H9 (cell line): ENCODE measurements at regions not wholly inside any gene's neighbourhood (a gene's known extent, or its start where the extent isn't known, plus 50 kb on each side); places are given as distances from the start of the nearest gene placed in this dataset.

Experiments used
- DNase-seq: peaks from one replicate; pipeline ENCODE4 v3.0.0-alpha.2; 2017
- H2AFZ ChIP-seq: one replicate; pipeline ENCODE4 v1.6.1; 2013; ENCODE audit warnings: mild to moderate bottlenecking, low read length, control low read depth, moderate library complexity
- H2AK5ac ChIP-seq: 2 replicates; pipeline ENCODE4 v1.6.1; 2013; ENCODE audit warnings: low read length, control low read depth, mixed read lengths; ENCODE audit not compliant: insufficient read length
- H2BK120ac ChIP-seq: one replicate; pipeline ENCODE4 v1.6.1; 2013; ENCODE audit warnings: low read depth, mild to moderate bottlenecking, low read length, control low read depth, inconsistent platforms; ENCODE audit not compliant: poor library complexity, severe bottlenecking
- H2BK12ac ChIP-seq: 2 replicates; pipeline ENCODE4 v1.6.1; 2013; ENCODE audit warnings: low read length, control low read depth, mixed read lengths, low read depth; ENCODE audit not compliant: insufficient read length
- H2BK15ac ChIP-seq: 2 replicates; pipeline ENCODE4 v1.6.1; 2013; ENCODE audit warnings: low read depth, low read length, control low read depth
- H2BK20ac ChIP-seq: one replicate; pipeline ENCODE4 v1.6.1; 2013; ENCODE audit warnings: low read depth, mild to moderate bottlenecking, low read length, control low read depth, inconsistent platforms; ENCODE audit not compliant: poor library complexity, severe bottlenecking
- H2BK5ac ChIP-seq: 2 replicates; pipeline ENCODE4 v1.6.1; 2013; ENCODE audit warnings: low read length, control low read depth, mixed read lengths; ENCODE audit not compliant: insufficient read length
- H3K14ac ChIP-seq: 2 replicates; pipeline ENCODE4 v1.6.1; 2013; ENCODE audit warnings: low read length, control low read depth; ENCODE audit not compliant: insufficient read depth
- H3K18ac ChIP-seq: 2 replicates; pipeline ENCODE4 v1.6.1; 2013; ENCODE audit warnings: low read depth, mild to moderate bottlenecking, mixed read lengths, low read length, control low read depth; ENCODE audit not compliant: insufficient read length
- H3K23ac ChIP-seq: 2 replicates; pipeline ENCODE4 v1.6.1; 2013; ENCODE audit warnings: low read length, control low read depth, mixed read lengths, low read depth; ENCODE audit not compliant: insufficient read length
- H3K23me2 ChIP-seq: 2 replicates; pipeline ENCODE4 v1.6.1; 2013; ENCODE audit warnings: low read depth, mild to moderate bottlenecking, mixed read lengths, low read length, control low read depth; ENCODE audit not compliant: insufficient read length, poor library complexity, severe bottlenecking
- H3K27ac ChIP-seq: 2 replicates; pipeline ENCODE4 v1.5.1; 2013; ENCODE audit warnings: low read length, control low read depth, mixed read lengths, low read depth; ENCODE audit not compliant: insufficient read length
- H3K27me3 ChIP-seq: 2 replicates; pipeline ENCODE4 v1.6.1; 2013; ENCODE audit warnings: low read length, control low read depth, inconsistent platforms; ENCODE audit not compliant: insufficient read depth
- H3K4ac ChIP-seq: 2 replicates; pipeline ENCODE4 v1.6.1; 2013; ENCODE audit warnings: low read depth, mild to moderate bottlenecking, control low read depth, inconsistent platforms, low read length, moderate library complexity
- H3K4me1 ChIP-seq: 2 replicates; pipeline ENCODE4 v1.6.1; 2013; ENCODE audit warnings: low read length, control low read depth, inconsistent platforms; ENCODE audit not compliant: insufficient read depth
- H3K4me2 ChIP-seq: 2 replicates; pipeline ENCODE4 v1.6.1; 2013; ENCODE audit warnings: low read length, control low read depth, mixed read lengths; ENCODE audit not compliant: insufficient read length, insufficient read depth
- H3K56ac ChIP-seq: 2 replicates; pipeline ENCODE4 v1.6.1; 2013; ENCODE audit warnings: low read depth, mild to moderate bottlenecking, mixed read lengths, low read length, control low read depth; ENCODE audit not compliant: insufficient read length
- H3K79me1 ChIP-seq: 2 replicates; pipeline ENCODE4 v1.6.1; 2013; ENCODE audit warnings: low read depth, mild to moderate bottlenecking, moderate library complexity, low read length, control low read depth, inconsistent platforms; ENCODE audit not compliant: insufficient read depth, poor library complexity, severe bottlenecking
- H3K79me2 ChIP-seq: 2 replicates; pipeline ENCODE4 v1.6.1; 2013; ENCODE audit warnings: low read length, control low read depth, inconsistent platforms; ENCODE audit not compliant: insufficient read depth
- H3K9ac ChIP-seq: 2 replicates; pipeline ENCODE4 v1.6.1; 2013; ENCODE audit warnings: low read length, control low read depth, mixed read lengths; ENCODE audit not compliant: insufficient read length; ENCODE audit errors: extremely low read depth
- H3K9me3 ChIP-seq: one replicate; pipeline ENCODE4 v1.6.1; 2013; ENCODE audit warnings: low read depth, low read length, inconsistent platforms; ENCODE audit not compliant: control insufficient read depth
- H3T11ph ChIP-seq: one replicate; pipeline ENCODE4 v1.6.1; 2013; ENCODE audit warnings: mild to moderate bottlenecking, low read length, control low read depth, inconsistent platforms
- H4K20me1 ChIP-seq: one replicate; pipeline ENCODE4 v1.6.1; 2013; ENCODE audit not compliant: control insufficient read depth, insufficient read length, insufficient read depth
- H4K5ac ChIP-seq: 2 replicates; pipeline ENCODE4 v1.6.1; 2013; ENCODE audit warnings: low read depth, mild to moderate bottlenecking, mixed read lengths, low read length, control low read depth; ENCODE audit not compliant: insufficient read length
- H4K8ac ChIP-seq: replicated peaks from 2 replicates; pipeline ENCODE4 v1.6.1; 2013; ENCODE audit warnings: low read length, control low read depth, mixed read lengths, low read depth; ENCODE audit not compliant: insufficient read length
- H4K91ac ChIP-seq: 2 replicates; pipeline ENCODE4 v1.6.1; 2013; ENCODE audit warnings: low read depth, mild to moderate bottlenecking, moderate library complexity, mixed read lengths, low read length, control low read depth; ENCODE audit not compliant: insufficient read length
- H3K27ac Mint-ChIP-seq, 3 experiments: 2 replicates in 2 of 3; 3 replicates in 1 of 3; pipeline ENCODE4 v1.8.0; 2020 to 2021; ENCODE audit warnings: mixed read lengths in 3 of 3, mild to moderate bottlenecking in 1 of 3, moderate library complexity in 1 of 3
- H3K27me3 Mint-ChIP-seq: 2 replicates; pipeline ENCODE4 v1.8.0; 2021; ENCODE audit warnings: low read depth, mild to moderate bottlenecking, moderate library complexity, mixed read lengths
- H3K36me3 Mint-ChIP-seq, 3 experiments: 2 replicates in 2 of 3; 3 replicates in 1 of 3; pipeline ENCODE4 v1.8.0; 2020 to 2021; ENCODE audit warnings: low read depth in 3 of 3, mixed read lengths in 3 of 3; ENCODE audit not compliant: insufficient read depth in 1 of 3
- H3K4me1 Mint-ChIP-seq, 2 experiments: 2 replicates each; pipeline ENCODE4 v1.8.0; 2020; ENCODE audit warnings: mixed read lengths in 2 of 2
- H3K4me3 Mint-ChIP-seq, 2 experiments: 2 replicates in 1 of 2; 3 replicates in 1 of 2; pipeline ENCODE4 v1.8.0; 2020 to 2021; ENCODE audit warnings: mild to moderate bottlenecking in 2 of 2, mixed read lengths in 2 of 2, moderate library complexity in 1 of 2
- H3K9me3 Mint-ChIP-seq, 2 experiments: 2 replicates in 1 of 2; 3 replicates in 1 of 2; pipeline ENCODE4 v1.8.0; 2020; ENCODE audit warnings: mild to moderate bottlenecking in 2 of 2, mixed read lengths in 2 of 2, moderate library complexity in 1 of 2
- WGBS: extraction: QIAGEN DNeasy Blood & Tissue Kit; methylation state at CpG from one replicate; pipeline ENCODE4 v1.1.7; 2013; ENCODE audit warnings: missing lambda C conversion rate, low lambda C conversion rate, mixed read lengths; ENCODE audit not compliant: insufficient read length; ENCODE audit errors: extremely low coverage; 5-methylcytosine and 5-hydroxymethylcytosine counted together
- TF ChIP-seq, protein P1 (sequence below): fragments of 200-600 bp; sonication (generic); conservative IDR thresholded peaks from 3 replicates; pipeline ENCODE4 v1.8.0; 2021; ENCODE audit warnings: antibody characterized with exemption, mild to moderate bottlenecking

DNA sequence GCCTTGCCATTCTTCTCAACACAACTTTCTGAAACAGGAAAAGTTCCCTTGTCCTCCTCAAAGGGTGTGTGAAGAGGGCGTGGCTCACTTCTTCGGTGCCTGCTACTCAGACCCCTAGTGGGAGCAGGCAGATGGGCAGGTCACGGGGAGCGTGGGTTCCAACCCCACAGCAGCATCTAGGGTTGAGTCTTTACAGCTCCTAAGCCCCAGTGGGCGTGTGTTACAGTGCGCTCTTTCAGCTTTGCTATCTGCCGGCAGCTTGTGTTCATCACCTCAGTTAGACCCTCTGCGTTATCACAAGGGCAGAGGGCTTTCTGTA, 57.5 kb upstream of the KLF3 start:
- TF ChIP-seq, protein P1, sequence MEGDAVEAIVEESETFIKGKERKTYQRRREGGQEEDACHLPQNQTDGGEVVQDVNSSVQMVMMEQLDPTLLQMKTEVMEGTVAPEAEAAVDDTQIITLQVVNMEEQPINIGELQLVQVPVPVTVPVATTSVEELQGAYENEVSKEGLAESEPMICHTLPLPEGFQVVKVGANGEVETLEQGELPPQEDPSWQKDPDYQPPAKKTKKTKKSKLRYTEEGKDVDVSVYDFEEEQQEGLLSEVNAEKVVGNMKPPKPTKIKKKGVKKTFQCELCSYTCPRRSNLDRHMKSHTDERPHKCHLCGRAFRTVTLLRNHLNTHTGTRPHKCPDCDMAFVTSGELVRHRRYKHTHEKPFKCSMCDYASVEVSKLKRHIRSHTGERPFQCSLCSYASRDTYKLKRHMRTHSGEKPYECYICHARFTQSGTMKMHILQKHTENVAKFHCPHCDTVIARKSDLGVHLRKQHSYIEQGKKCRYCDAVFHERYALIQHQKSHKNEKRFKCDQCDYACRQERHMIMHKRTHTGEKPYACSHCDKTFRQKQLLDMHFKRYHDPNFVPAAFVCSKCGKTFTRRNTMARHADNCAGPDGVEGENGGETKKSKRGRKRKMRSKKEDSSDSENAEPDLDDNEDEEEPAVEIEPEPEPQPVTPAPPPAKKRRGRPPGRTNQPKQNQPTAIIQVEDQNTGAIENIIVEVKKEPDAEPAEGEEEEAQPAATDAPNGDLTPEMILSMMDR = peak; percentile 17; the same call in 2 of the 3 replicates
- Histone ChIP-seq H3K56ac (no peak overlapping the region), H3K4me2 (no peak overlapping the region), H4K20me1 (no peaks in the 10 kb centered on the region), H3K4me1 (no peaks in the 10 kb centered on the region; the same call in 1 of the 2 replicates), H3K14ac (no peak overlapping the region), H3K4ac (no peak overlapping the region), H3K27me3 (no peaks in the 10 kb centered on the region), H4K91ac (no peak overlapping the region), H3K23ac (no peak overlapping the region), H3K23me2 (no peaks in the 10 kb centered on the region), H2BK15ac (no peak overlapping the region), H3K27ac (no peak overlapping the region), H4K5ac (no peak overlapping the region), H3K79me1 (no peaks in the 10 kb centered on the region), H3K18ac (no peak overlapping the region), H2AFZ (no peak overlapping the region), H2BK12ac (no peak overlapping the region), H3K9me3 (no peaks in the 10 kb centered on the region), H2BK20ac (no peak overlapping the region), H4K8ac (no peak overlapping the region), H3T11ph (no peak overlapping the region), H2AK5ac (no peak overlapping the region), H3K79me2 (no peaks in the 10 kb centered on the region), H2BK120ac (no peak overlapping the region), H2BK5ac (no peak overlapping the region), H3K9ac (no peak overlapping the region)
- no peak for DNase-seq
- H3K9me3 Mint-ChIP-seq = no peaks in the 10 kb centered on the region
- peaks cover 33 to 37% of the 10 kb centered on the region in 2 experiments for H3K4me1 Mint-ChIP-seq
- H3K27me3 Mint-ChIP-seq = peaks cover 1% of the 10 kb centered on the region; the same call in 1 of the 2 replicates
- whole genome bisulfite sequencing = no CpG with 5 or more reads among the region's 8 CpGs
- no peak overlapping the region for H3K4me3 Mint-ChIP-seq
- peak overlapping the region in 1 of 3 experiments; percentile 51; a peak in 2 of 7 replicates for H3K27ac Mint-ChIP-seq
- H3K36me3 Mint-ChIP-seq = no peaks in the 10 kb centered on the region; a peak in 1 of 7 replicates
